NCI-H187 treated with DMSO at 0.1 percent for 48 hours (cell line): ENCODE measurements at regions not wholly inside any gene's neighbourhood (a gene's known extent, or its start where the extent isn't known, plus 50 kb on each side); places are given as distances from the start of the nearest gene placed in this dataset.
"Not testable (repeated sequence)": the region's sequence is repeated elsewhere in the genome, so short reads cannot be mapped to it uniquely, and the experiment has no call there.

ENCODE experiments used
- DNase-seq: peaks from one replicate; lab custom pipeline; 2025; lab: John Stamatoyannopoulos, UW

DNA sequence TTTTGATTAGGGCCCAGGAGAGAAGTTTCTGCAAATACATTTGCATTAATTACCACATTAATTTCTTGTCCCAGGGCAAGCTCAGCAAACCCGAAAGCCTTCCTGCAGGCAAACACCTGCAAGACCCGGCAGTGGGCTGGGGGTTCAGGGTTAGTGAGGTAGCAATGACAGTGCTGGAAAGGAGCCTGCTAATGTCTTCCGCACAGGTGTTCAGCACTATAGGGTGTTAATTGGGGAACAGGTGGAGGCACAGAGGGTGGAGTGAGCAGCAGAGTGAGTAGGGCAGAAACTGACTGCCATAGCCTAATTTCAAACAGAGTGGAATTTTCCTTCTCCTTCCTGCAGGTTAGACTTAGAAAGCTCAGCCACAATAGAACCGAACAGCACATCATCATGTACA, 50.9 kb upstream of the UBASH3B start:
- DNase-seq: no peak

DNA sequence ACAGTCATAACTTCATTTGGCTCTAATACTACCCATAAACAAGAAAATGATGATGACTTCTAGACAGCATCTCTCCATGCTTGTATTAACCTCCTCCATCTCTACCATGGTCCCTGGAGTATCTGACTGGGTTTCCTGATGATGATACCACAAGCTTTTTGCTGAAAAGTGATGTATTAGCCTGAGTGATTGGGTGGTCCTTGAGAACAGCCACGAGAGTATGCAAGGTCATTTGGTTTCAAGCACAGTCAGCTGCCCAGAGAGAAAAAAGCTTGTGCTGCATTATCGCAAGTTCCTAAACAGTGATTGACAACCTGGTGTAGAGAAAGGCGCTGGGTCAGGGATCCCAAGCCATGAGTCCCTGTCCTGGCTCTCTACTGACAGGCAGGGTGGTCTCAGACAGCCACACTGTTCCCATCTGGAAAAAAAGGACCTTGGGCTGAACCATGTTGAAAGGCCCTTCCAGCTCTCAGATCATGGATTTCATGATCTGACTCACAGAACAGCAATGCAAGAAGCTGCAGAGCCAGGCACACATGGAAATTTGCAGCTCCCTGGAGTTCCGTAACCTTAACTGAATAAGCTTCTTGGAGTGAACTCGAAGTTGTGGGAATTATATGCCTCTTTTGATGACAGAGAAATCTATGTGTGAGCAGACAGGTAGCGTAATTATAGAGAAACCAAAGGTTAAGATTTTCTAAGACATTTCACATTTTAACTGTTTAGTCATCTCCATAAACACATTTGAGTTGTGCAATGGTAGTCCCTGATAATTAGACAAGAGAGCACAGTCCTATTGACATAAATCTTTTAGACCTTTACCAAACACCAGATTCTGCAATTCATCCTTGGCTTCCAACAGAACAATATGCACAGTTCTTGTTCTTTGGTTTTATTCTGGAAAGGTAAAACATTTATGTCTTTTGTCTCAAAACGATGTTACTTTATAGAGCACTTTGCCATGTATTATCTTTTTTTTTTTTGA, 54.1 kb upstream of the UBASH3B start:
- DNase-seq: no peak

DNA sequence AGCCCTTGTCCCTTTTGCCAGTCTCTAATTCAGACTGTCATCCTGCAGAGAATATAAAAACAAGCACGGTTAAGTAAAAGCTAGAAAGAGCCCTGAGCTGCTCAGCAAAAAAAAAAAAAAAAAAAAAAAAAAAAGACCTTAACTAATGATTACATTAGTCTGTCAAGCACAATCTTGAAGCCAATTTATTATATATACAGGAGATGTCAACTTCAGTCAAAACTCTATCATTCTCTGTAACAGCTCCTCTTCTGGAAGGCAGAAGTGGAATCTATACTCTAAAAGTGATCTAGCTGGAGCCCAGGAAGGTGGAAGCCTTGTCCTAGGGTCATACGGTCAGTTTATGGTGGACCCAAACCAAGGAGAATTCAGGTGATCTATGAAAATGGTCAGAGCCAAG, 55.2 kb upstream of the UBASH3B start:
- DNase-seq: no peak

DNA sequence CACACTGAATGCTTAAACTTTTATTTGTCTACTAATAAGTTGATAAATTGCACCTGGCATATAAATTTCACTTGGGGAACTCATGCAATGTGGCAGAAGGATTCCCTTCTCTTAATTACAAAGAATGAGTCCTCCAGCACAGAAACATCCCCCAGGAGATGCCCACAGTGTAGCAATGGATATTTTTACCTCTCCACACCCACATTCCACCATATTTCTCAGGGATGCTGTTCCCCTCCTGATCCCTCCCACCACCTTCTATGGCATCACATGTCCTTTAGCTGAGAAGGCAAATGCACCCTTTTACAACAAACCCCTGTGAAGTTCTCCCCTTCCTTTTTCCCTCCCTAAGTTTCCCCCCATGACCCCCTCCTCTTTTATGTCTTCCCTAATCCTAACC, 56.1 kb upstream of the UBASH3B start:
- no peak for DNase-seq

DNA sequence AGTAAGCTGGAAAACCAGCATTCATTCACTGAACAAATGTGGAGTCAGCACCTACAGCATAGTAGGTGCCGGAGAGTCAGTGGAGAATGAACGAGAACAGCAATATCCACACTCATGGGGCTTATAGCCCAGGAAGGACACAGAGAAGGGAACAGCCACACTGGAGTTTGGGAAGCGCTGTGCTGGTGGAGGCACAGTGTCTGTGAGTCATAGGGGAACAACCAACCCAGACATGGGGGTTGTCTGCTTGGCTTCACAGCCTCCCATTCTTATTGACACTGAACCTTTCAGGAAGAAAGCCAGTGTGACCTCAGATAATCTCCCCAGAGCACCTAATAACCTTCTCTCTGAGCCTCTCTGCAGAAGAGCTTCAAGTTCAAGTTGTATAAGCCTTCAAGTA, 56.6 kb upstream of the UBASH3B start:
- no peak for DNase-seq

DNA sequence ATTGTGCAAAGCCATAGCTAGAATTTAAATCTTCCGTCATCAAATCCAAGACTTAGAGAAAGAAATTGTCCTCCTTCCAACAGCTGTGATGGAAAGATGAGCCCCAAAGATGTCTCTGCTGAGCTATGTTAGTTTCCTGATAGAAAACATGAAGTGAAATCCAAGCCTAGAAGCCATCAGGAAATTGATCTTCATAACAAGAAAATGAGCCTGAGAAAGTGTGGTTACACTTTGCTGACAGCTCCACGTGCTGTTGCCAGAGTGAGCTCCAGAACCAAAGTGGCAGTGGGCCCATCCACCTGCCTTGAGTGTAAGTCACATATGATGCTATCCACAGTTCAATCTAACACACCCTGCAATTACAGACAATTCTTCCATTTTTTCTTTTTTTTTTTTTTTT, 58.0 kb upstream of the UBASH3B start:
- DNase-seq: no peak

DNA sequence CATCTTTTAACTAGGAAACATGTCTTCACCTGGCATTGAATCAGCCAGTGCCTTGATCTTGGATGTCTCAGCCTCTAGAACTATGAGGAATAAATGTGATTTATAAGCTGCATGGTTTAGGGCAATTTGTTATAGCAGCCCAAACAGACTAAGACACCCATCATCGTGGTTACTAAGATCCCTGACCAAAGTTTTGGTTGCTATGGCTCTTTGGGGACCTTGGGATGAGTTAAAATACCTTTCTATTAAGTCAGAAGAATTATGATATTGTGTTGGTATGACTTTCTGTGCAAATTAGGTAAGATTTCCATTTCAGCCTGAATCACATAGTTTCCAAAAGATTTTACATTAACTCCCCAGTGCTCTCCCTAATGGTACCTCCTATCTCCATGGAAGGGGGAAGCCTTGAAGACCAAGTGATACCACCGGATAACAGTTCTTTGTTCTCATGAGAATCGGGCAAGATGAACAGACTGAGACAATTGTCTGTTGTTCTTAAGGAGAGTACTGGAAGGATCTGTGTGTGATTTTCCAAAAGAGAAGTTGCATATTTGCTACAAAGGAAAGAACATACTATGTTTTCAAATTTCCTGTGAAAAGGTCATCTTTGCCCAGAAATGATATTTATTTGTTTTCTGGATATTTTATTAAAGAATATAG, 60.4 kb upstream of the UBASH3B start:
- no peak for DNase-seq

DNA sequence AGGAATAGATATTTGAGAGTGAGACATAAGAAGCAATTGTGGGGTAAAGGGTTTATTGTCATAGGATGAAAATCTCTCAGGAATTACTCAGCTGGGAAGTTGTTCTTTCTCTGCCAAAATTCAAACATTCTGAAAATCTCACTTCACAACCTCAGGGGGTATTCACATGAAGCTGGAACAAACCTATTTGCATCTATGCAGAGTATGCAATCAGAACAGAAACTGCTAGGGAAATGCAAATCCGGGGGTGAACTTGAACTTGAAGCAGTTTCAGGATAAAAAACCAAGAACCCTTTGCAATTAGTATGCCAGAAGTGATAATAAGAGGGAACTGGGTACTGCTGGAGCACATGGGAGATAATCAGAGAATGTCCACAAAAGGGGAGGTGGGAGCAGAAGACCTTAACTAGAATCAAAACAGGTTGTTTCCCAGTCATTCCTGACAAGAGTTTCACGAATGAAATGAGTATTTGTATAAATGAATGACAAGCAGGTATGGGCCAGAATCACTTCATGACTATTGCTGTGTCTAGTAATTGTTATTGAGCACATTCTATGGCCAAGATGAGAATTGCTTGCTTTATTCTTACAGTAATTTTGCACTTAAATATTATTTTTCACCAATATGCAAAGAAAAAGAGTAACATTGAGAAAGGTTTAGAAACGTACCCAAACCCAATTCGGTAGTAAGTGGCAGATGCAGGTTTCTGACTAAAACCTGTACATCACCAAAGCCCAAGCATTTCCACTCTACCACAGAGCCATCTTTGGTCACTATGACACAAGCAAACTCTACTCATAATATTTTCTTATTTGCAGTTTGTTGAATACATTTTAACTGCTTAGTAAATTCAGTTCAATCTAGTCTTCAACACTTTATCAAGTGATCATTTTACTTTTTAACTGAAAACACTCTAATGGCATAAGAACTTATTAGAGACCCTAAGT, 61.8 kb upstream of the UBASH3B start:
- DNase-seq: no peak

DNA sequence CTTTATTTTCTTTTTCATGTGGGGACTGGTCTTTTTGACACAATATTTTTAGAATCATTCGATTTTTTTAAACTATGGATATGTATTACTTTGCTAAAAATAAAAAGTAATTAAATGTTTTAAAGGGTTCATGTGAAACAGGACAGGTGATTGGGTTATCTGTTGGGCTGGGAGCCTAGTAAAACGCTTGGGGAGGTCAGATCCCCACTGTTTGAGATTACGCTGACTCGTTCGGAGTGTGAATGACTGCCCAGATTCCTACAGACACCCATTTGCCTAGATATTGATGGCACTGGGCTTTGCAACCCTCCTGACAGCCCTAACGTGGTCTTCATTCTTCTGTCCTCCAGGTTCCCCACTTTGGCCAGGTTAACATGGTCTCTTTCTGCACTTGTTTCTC, 62.9 kb upstream of the UBASH3B start:
- no peak for DNase-seq

DNA sequence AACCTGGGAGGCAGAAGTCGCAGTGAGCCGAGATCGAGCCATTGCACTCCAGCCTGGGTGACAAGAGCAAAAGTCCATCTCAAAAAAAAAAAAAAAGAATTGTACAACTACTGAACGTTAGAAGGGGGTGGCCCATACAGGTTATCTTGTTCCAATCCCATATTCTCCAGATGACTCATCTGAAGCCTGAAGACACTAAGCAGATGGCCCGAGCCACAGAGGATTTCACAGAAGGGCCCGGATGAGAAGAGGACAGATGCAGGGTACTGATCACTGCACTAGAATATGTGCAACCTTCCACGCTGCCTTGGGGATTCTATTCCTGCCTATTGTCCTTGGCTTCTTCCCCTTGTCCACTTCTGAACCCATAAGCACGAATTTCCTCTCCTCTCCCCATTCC, 70.9 kb upstream of the UBASH3B start:
- DNase-seq: no peak

DNA sequence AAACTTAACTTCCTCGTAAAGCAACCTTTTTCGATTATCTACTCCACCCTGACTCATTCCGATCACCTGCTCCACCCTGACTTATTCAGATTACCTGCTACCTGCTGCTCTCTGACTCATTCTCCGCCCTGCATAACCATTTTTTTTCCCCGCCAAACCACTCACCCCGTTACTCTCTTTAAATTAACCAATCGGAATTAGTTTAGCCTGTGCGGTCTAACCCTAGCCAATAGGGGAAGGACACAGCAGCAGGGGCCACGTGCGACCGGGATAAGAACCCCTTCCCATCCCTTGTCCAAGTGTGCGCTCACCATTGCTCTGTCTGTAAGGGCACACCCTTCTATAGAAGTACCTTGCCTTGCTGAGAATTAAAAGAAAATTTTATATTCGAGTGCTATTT, 75.5 kb upstream of the UBASH3B start:
- not testable (repeated sequence) for DNase-seq

DNA sequence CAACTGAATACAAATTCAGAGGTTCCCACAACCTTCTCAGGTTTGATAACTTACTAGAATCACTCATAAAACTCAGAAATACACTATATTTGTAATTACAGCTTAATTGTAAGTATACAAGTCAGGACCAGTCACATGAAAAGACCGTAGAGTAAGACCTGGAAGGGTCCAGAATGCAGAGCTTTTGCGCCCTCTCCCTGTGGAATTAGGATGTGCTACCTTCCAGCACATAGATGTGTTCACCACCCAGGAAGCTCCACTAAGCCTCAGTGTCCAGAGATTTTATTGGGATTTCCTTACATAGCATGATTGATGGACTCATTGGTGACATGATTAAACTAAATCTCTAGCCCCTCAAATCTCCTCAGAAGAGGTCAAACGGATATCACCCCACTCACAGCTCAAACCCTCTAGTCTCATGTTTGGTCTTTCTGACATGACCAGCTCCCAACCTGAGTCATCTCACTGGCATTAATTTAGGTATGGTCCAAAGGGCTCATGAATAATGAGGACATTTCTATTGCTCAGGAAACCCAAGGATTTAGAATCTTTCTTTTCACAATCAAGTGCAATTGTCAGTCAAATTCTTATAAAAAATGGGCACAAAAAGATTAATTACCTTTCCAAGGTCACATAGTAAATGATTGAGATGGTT, 77.2 kb upstream of the UBASH3B start:
- no peak for DNase-seq

DNA sequence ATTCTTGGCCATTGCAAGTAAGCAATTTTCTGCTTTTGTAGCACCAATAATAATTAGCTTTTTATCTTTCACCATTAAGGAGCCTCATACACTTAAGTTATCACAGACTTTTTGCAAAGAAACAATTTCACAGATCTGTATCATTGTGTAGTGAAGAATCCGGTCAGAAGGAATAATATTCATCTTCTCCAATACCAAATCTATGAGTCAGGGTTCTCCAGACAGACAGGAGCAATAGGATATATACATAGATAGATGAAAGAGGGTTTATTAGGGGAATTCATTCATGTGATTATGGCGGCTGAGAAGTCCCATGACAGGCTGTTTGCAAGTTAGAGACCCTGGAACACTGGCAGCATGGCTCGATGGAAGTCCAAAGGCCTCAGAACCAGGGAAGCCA, 82.9 kb upstream of the UBASH3B start:
- no peak for DNase-seq

DNA sequence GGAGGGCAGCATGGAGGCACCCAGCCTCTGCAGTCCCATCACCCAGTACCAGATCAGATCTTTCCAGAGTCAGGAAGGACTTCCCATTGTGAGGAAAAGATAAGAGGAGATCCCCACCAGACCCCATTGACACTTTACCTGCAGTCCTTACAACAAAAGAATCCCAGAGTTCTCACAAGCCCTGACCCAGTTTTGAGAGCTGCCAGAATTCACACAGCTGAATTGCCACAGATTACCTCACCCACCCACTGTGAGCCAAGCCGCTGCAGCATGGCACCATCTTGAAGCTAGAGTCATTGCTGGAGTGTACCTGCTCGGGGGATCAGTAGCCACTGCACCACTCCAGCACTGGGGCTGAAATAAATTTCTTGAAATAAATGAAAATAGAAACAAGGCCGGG, 91.8 kb upstream of the UBASH3B start:
- no peak for DNase-seq

DNA sequence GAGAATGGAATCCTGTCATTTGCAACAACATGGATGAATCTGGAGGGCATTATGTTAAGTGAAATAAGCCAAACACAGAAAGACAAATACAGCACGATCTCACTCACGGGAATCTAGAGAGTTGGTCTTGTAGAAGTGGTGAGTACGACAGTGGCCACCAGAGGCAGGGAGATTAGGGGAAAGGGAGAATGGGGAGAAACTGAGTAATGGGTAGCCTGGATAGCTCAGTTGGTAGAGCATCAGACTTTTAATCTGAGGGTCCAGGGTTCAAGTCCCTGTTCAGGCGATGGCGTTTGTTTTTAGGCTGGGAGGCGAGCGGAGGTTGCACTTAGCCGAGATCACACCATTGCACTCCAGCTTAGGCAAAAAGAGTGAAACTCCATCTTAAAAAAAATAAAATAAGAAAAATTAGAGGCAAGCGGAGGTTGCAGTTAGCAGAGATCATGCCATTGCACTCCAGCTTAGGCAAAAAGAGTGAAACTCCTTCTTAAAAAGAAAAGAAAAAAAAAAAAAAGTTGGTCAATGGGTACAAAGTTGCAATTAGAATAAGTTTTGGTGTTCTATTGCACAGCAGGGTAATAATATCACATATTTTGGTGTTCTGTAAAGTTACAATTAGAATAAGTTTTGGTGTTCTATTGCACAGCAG, 95.7 kb upstream of the UBASH3B start:
- DNase-seq: no peak

DNA sequence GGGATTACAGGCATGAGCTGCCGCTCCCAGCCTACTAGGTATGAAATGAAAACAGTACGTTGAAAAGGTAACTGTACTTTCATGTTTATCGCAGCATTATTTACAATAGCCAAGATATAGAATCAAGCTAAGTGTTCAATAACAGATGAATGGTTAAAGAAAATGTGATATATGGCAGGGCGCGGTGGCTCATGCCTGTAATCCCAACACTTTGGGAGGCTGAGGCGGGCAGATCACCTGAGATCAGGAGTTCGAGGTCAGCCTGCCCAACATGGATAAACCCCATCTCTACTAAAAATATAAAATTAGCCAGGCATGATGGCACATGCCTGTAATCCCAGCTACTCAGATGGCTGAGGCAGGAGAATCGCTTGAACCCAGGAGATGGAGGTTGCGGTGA, 96.3 kb upstream of the UBASH3B start:
- not testable (repeated sequence) for DNase-seq

DNA sequence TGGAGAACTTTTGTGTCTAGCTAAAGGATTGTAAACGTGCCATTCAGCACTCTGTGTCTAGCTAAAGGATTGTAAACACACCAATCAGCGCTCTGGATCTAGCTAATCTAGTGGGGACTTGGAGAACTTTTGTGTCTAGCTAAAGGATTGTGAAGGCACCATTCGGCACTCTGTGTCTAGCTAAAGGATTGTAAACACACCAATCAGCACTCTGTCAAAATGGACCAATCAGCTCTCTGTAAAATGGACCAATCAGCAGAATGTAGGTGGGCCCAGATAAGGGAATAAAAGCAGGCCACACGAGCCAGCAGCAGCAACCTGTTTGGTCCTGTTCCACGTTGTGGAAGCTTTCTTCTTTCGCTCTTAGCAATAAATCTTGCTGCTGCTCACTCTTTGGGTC, 98.4 kb upstream of the UBASH3B start:
- DNase-seq: not testable (repeated sequence)

DNA sequence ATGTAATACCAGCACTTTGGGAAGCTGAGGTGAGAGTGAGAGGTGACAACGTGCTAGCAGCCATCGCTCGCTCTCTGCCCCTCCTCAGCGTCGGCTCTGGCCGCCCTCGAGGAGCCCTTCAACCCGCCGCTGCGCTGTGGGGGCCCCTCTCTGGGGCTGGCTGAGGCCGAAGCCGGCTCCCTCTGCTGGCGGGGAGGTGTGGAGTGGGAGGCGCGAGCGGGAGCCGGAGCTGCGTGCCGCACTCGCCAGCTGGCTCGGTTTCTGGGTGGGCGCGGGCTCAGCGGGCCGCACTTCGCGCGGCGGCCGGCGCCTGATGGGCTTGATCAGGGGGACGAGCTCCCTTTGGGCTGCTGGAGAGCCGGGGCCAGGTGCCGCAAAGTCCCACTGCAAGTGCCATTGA, 98.9 kb upstream of the UBASH3B start:
- no peak for DNase-seq

DNA sequence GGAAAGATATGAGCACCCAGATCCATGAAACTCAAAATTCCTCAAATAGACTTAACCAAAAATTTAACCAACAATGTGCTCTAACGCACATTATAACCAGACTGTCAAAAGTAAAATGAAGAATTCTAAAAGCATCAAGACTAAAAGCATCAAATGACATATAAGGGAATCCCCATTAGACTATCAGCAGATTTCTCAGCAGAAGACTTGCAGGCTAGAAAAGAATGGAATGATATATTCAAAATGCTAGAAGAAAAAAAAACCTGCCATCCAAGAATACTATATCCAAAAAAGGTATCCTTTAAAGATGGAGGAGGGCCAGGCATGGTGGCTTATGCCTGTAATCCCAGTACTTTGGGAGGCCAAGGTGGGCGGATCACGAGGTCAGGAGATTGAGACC, 117.5 kb upstream of the UBASH3B start:
- DNase-seq: no peak

DNA sequence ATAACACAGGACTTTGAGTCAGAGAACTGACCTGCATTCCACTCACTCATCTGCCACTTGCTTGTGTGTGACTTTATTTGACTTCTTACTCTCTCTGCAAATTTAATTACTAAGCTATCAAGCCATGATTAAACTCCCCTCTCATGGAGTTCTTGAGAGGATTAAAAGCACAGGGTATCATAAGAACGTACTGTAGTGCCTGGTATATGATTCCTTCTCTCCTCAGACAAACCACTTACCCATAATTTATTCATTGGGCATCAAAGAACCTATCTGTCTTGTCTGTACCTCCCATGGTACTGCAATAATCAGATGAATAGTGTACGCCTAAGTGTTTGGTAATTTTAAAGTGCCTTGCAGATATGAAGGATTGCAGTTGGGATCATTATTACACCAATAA, 130.6 kb upstream of the UBASH3B start:
- DNase-seq: no peak
